NB4 (cell line): ENCODE measurements at regions not wholly inside any gene's neighbourhood (a gene's known extent, or its start where the extent isn't known, plus 50 kb on each side); places are given as distances from the start of the nearest gene placed in this dataset.

Experiments
- POLR2A ChIP-seq: IDR thresholded peaks from 2 replicates; pipeline ENCODE4 v1.6.1; 2011; ENCODE audit warnings: mild to moderate bottlenecking; ENCODE audit not compliant: insufficient read length; ENCODE audit errors: extremely low read depth
- TF ChIP-seq, protein P1 (sequence below): IDR thresholded peaks from one replicate; pipeline ENCODE4 v1.5.1; 2012; ENCODE audit warnings: low read depth, low read length
- TF ChIP-seq, protein P2 (sequence below): IDR thresholded peaks from 2 replicates; pipeline ENCODE4 v1.6.1; 2011; ENCODE audit warnings: low read depth, low read length

DNA sequence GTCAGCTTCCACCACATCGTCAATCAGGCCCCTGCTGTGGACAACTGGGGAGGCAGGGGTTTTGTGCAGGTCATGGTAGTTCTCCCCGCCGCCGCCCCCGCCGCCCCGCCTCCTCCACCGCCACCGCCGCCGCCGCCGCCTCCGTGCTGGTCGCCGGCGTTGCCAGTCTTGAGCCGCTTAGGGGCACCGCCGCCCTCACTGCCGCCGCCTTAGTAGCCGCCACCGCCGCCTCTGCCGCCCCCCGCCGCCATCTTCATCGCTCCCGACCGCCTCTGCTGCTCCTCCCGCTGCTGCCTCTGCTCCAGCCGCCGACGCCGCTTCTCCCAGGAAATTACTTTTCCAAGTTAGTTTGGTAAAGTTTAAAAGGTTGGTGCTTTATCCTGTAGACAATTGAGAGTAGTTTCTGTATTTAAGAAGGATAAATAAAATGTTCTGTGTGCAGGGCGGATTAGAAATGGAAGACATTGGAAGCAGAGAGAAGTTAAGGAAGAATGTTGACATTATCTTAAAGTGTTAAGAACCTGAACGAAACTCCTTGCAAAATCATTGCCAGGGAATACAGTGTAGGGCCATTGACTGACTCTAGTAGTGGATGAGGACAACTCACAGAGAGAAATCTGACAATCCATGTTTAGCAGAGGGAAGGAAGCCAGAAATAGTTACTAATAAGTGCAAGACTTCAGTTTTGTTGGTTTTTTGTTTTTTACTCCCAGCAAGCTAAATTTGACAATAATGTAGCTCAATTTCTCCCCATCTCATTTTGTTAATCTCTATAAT lies 53.0 kb upstream of the GOLGA8A start:
- TF ChIP-seq, protein P1, sequence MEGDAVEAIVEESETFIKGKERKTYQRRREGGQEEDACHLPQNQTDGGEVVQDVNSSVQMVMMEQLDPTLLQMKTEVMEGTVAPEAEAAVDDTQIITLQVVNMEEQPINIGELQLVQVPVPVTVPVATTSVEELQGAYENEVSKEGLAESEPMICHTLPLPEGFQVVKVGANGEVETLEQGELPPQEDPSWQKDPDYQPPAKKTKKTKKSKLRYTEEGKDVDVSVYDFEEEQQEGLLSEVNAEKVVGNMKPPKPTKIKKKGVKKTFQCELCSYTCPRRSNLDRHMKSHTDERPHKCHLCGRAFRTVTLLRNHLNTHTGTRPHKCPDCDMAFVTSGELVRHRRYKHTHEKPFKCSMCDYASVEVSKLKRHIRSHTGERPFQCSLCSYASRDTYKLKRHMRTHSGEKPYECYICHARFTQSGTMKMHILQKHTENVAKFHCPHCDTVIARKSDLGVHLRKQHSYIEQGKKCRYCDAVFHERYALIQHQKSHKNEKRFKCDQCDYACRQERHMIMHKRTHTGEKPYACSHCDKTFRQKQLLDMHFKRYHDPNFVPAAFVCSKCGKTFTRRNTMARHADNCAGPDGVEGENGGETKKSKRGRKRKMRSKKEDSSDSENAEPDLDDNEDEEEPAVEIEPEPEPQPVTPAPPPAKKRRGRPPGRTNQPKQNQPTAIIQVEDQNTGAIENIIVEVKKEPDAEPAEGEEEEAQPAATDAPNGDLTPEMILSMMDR, result no peak
- TF ChIP-seq, protein P2, sequence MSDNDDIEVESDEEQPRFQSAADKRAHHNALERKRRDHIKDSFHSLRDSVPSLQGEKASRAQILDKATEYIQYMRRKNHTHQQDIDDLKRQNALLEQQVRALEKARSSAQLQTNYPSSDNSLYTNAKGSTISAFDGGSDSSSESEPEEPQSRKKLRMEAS, result no peak
- TF ChIP-seq POLR2A, result no peak
